ENCODE measurements at regions not wholly inside any gene's neighbourhood (a gene's known extent, or its start where the extent isn't known, plus 50 kb on each side); places are given as distances from the start of the nearest gene placed in this dataset.

GRCh38 chr4:23516716-23517115 is 373.1 kb downstream of the PPARGC1A start:
- H3K36me3 ChIP-seq (ENCODE audit: insufficient read depth in 1 of 2, low read depth in 1 of 2) = no peaks in the 10 kb centered on the region
- WGBS, 3 donors = 82 to 90% (median 87%) methylated on average over 3 of the region's 3 CpGs
- H3K4me1 ChIP-seq = no peaks in the 10 kb centered on the region
- H3K4me3 ChIP-seq = no peak overlapping the region
- intact Hi-C loops (cut with DNase I) = no loop called here
- no peak for TF ChIP-seq CTCF (IDR thresholded peaks at IDR 0.05)
- H3K9me3 ChIP-seq = no peaks in the 10 kb centered on the region
- no peaks in the 10 kb centered on the region for H3K27me3 ChIP-seq (ENCODE audit: insufficient read depth in 3 of 3, low read length in 2 of 3)
- no peak for DNase-seq
- no peak overlapping the region for H3K27ac ChIP-seq
- no peak for ATAC-seq

GRCh38 chr4:23504083-23504482 is 385.8 kb downstream of the PPARGC1A start:
- DNase-seq = no peak
- TF ChIP-seq CTCF (IDR thresholded peaks at IDR 0.05) = no peak
- no peak for ATAC-seq
- H3K4me3 ChIP-seq = no peak overlapping the region
- H3K9me3 ChIP-seq = no peaks in the 10 kb centered on the region
- 50 to 58% (median 52%) methylated on average over 2 of the region's 2 CpGs for WGBS, 3 donors
- H3K36me3 ChIP-seq (ENCODE audit: insufficient read depth in 1 of 2, low read depth in 1 of 2) = no peaks in the 10 kb centered on the region
- intact Hi-C loops (cut with DNase I) = no loop called here
- no peak overlapping the region for H3K27ac ChIP-seq
- H3K27me3 ChIP-seq (ENCODE audit: insufficient read depth in 3 of 3, low read length in 2 of 3) = no peaks in the 10 kb centered on the region
- H3K4me1 ChIP-seq = no peaks in the 10 kb centered on the region

DNA sequence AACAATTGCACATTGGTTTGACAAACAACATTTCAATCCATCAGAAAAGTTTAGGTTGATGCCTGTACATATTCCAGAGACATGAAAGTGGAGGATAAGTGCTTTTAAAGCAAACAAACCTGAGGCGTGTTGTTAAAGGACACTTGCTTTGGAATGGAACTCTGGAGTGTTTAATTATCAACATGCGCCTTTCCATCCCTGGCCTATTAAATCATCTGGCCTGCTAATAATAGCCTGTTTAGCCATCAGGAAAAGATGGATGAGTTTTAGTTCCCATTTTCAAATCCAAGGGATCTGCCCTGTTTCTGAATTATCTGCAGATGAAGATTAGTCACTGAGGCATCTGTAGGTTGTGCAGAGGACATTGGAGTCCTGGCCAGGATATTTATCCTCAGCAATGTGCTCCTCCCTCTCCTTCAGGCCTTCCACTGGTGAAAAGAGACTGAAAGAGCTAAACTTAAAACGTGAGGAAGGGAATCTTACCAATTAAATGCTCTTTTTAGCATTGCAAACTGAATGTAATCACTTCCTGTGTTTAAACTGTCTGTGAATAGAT is 388.9 kb downstream of the PPARGC1A start:
- ATAC-seq (no peak), DNase-seq (no peak)
- Histone ChIP-seq H3K9me3 (no peaks in the 10 kb centered on the region), H3K27ac (no peak overlapping the region), H3K36me3 (ENCODE audit: insufficient read depth in 1 of 2, low read depth in 1 of 2) (no peaks in the 10 kb centered on the region), H3K4me1 (no peaks in the 10 kb centered on the region), H3K4me3 (no peak overlapping the region), H3K27me3 (ENCODE audit: insufficient read depth in 3 of 3, low read length in 2 of 3) (no peaks in the 10 kb centered on the region)
- intact Hi-C loops (cut with DNase I) = no loop called here
- whole genome bisulfite sequencing, 3 donors = 52 to 66% (median 55%) methylated on average over 3 of the region's 3 CpGs
- TF ChIP-seq CTCF (IDR thresholded peaks at IDR 0.05) = no peak

DNA sequence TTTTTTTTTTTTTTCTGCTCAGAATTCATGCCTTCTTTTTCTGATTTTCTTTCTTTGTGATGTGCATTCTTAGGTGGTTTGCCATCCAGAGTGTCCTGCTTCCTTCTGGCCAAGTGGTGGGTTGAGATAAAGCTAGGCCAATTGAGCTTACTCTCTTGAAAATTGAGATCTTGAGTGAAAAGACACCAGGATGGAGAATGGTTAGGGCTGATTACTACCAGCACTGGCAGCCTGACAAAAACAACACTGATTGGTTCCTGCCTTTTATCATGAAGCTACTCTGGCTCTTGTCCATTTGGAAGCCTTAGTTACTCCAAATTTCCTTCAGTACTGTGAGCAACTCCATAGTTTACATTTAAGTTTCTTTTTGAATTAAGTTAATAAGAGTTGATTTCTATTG is 404.0 kb downstream of the PPARGC1A start:
- no peaks in the 10 kb centered on the region for H3K36me3 ChIP-seq (ENCODE audit: insufficient read depth in 1 of 2, low read depth in 1 of 2)
- ATAC-seq (no peak), DNase-seq (no peak)

More for the DNA sequence above, 404.0 kb downstream of the PPARGC1A start:
- Histone ChIP-seq H3K4me3 (no peak overlapping the region), H3K4me1 (no peaks in the 10 kb centered on the region), H3K27me3 (ENCODE audit: insufficient read depth in 3 of 3, low read length in 2 of 3) (no peaks in the 10 kb centered on the region), H3K27ac (no peak overlapping the region), H3K9me3 (no peaks in the 10 kb centered on the region)
- intact Hi-C loops (cut with DNase I) = no loop called here
- TF ChIP-seq CTCF (IDR thresholded peaks at IDR 0.05) = no peak

Measured in psoas muscle (tissue), 7 donors.